NCI-H82 (cell line): ENCODE measurements at regions not wholly inside any gene's neighbourhood (a gene's known extent, or its start where the extent isn't known, plus 50 kb on each side); places are given as distances from the start of the nearest gene placed in this dataset.

Experiments
- DNase-seq: peaks from one replicate; lab custom pipeline; 2025; lab: John Stamatoyannopoulos, UW

DNA sequence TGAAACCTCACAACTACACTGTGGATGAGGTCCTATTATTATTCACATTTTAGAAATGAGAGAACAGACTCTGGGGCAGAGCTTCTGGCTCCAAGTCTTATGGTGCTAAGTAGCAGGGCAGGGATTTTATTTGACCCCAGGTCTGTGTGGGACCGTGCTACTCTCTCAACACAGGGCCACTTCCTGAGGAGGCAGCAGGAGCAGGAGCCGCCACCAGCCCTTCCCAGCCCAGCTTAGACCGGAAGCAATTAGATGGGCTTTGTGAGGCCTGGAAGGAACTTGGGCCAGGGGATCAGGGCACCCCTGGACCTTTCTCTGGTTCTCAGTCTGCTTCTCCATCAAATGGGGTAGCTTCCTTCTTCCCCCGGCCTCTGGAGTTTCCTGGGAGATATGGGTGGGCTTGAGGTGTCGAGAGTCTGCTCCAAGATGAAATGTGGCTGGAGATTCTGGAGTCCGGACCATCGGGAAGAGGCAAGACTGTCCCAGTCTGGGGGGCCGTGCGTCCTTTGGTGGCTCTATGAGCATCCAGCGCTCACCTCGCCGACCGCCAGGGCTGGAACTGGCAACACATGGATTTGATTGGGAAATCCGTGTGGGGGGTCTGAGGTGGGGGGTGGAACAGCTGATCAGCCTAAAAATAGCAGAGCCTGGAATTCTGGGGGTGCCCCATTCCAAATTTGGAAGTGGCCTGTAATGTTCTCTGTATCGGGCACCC, 136.8 kb downstream of the FOXD2 start:
- DNase-seq, result no peak

DNA sequence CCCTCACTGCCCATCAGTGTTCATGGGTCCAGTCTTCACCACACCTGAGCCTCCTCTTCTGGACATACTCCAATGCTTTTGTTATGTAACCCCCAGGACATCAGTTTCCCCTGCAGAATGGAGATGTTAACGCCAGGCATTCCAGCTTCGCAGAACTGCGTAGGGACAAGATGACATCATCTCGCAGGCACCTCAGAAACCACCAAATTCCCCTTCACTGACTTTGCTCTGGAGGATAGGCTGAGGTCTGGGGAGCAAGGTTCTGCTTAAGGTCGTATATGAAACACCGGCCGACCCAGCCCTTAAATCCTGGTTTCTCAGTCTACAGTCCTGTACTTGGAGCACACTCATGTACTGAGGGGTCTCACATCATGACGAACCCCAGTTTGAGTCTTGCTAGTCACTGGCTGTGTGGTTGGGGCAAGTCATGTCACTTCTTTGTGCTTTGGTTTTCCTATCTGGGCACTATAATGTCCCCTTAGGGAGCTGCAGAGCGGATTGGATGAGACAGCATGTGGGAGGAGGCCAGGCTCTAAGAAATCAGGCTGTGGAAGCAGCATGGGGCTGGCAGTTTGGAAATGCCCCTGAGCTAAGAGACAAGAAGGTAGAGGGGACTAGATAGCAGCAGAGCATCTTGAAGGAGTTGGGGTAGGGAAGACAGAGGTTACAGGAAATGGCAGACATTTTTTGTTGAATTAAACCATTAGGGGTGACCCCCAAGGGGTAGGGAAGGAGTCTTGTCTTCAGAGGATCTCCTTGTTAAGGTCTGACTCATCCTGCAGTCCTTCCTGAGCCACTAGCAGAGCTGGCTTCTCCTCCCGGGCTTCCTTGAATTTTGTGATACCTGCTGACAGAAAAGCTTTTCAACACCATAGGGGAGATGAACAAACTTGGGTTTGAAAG, 138.3 kb downstream of the FOXD2 start:
- DNase-seq, result no peak

DNA sequence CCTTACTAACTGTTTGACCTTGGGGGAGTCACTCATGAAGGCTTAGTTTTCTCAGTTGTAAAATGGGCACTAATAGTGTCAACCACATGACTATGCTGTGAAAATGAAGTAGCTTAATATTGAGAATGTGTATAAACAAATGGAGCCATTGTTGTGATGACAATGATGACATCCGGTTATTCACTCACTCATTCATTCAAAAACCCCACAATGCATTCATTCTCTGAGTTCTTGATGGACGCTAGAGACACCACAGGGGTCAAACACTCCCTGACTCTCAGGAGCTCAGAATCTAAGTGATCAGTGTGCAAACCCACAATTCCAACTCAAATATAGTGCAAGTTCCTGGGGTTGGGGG, 138.9 kb downstream of the FOXD2 start:
- no peak for DNase-seq

DNA sequence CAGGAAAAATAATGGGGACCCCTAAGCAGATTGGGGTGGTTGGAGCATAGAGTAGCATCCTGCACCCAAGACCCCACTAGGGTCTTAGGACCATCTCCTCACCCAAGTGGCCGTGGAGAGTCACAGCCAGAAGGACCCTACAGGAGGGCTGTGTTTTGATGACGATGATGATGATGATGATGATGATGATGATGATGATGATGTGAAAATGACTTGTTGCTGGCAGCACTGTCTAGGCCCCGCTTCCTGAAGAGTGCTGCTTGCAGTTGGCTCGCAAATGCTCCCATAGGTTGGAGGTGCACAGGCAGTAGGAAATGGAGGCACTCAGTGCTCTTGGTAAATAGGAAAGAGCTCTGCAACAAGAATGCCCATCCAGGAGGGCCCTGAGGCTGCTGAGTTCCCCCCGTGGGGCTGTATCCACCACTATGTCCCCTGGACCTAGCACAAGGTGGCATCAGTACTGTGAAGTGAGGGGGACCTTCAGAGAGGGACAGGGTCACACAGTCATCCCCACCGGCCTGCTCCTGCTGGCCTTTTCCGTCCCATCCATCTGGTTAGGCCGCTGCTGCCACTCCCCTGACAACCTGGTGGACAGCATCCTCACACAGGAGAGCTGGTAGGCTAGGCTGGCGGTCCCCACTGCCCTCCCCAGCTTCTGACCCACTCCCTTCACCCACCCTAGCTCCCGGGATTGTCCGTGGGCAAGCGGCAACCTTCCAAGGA, 139.6 kb downstream of the FOXD2 start:
- DNase-seq, result no peak

DNA sequence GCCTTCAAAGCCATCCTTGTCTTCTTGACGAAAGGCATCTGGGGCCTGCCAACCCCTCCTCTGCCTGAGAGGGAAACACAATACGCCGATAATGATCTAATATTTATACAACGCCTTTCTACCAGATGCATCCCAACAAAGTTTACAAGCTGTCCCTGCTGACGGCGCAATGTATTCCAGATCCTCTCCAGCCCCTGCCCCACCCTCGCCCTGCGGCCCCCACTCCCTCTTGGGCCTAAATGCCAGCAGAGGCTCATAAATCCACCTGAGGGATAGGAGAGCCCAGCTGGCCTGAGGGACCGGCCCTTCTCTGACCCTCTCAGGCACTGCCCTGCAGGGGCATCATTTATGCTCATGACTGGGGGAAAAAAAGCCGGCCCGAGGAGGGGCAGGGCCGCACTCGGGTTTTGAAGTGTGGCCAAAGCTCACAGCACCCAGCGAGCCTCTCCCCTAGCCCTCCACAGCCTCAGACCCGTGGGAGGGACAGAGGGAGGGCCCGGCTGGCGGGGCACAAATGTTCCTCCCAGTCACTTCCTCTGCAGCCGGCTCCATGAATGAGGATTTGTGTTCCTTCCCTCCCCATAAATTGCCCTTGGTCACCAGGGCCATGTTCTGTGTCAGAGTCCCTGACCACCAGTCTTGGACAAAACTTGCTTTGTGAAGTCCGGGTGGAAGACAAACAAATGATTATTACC, 140.3 kb downstream of the FOXD2 start:
- DNase-seq, result no peak

DNA sequence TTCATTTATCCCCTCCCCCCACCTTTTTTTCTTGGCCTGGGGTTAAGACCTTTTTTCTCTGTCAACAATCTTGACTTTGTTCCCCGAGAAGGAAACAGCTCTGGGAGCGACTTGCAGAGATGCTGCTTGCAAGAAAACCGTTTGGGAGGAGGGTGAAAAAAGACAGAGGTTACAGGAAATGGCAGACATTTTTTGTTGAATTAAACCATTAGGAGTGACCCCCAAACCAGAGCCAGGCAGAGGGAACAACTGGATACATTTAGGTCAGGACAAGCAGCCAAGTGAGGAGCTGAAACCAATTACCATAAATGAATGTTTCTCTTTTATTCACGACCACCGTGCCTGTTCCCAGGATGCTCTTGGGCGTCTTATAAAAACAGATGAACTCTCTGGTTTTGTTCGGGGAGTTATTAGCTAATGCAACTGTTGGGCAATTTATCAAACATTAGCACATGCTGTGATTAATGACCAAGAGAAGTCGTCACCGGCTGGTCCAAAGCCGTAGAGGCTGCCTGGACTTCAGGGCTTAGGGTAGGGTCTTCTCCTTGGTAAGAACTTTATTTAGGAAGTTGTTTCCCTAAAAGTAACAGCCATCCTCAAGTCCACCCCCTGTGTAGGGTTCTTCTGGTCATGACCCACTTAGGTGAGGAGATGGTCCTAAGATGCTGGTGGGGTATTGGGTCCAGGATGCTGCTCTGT, 141.0 kb downstream of the FOXD2 start:
- DNase-seq, result no peak

DNA sequence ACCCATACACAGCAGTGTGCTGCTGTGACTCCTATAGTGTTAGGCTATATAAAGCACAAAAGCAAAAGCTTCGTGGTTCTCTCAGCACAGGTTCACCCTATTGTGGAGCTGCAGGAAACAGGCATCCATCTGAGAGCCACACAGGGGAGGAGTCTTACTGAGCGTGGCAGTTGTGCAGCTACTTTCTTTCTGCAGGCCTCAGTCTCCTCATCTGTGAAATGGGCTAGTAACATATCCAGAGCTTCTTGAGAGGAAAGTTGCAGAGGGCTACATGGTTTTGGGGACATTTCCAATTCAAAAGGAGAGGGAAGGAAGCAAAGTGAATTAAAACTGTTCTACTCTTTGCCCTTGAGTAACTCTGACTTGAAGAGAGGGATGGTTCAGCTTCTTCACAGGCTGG, 142.0 kb downstream of the FOXD2 start:
- DNase-seq, result no peak

DNA sequence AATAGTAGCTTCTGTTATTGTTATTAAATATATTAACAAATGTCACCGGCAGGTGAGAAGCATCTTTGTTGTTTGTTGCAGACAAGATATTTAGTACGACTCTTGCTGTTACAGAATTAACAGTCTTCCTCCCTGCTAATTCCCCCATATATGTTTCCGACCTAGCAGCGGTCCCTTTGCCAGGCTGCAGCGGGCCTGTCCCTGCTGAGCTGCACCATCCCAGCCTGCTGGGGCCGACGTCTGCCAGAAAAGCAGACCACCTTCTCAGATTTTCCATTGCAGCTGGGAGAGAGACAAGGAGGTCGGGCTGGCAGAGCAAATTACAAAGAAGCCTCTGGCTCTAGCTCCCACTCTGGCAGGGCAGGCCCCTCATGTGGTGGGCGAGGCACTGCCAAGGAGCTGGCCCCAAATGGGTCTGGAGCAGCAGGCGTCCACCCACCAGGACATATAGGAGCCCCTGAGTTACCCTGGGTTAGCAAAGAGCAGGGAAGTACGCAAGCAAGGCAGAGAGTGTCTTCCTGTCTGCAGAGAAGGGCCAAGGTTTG, 142.7 kb downstream of the FOXD2 start:
- no peak for DNase-seq

DNA sequence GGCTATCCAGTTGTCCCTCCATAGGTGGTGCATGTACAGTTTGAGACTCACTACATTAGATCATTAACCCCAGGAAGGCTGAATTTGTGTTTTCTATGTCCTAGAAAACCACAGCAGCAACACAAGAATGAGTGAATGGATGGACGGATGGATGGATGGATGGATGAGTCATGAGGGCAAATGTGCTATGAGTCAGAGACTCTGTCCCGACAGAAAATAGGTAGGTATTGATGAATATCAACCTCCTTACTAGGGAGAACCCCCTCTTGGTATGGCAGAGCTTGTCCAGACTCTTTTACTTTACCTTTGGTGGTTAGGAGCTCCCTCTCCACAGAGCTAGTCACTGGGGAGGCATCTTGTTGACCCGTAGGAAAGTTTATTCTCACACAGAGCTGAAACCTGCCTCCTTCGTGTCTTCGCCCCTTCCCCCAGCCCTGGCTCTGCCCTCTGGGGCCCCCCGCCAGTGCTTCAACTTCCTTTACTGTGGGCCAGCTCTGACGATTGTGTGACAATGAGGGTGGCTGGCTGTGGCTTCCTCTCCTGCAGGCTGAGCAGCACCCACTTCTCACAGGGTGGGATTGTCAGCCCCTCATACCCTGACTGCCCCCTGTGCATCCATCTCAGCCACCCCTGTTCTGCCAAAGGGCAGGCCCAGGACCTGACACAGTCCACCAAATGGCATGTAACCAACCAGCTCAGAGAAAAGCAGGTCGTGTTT, 145.2 kb downstream of the FOXD2 start:
- no peak for DNase-seq

DNA sequence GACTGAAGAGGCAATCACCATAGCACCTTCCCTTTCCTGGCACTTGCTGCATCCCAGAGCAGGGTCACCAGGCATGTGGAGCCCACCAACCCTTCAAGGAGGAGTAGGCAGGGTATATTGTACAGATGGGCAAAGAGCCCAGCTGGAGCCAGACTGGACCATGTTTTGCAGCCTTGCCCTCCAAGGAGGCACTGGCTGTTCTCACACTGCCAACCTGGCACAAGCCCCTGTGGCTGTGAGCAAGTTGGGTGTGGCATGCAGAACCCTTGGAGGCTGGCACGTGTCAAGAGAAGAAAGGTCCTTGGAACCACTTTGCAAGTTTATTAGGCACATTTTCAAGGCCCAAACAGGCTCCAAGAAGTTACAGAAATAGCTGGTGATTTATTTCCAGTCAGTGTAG, 146.4 kb downstream of the FOXD2 start:
- DNase-seq, result no peak

DNA sequence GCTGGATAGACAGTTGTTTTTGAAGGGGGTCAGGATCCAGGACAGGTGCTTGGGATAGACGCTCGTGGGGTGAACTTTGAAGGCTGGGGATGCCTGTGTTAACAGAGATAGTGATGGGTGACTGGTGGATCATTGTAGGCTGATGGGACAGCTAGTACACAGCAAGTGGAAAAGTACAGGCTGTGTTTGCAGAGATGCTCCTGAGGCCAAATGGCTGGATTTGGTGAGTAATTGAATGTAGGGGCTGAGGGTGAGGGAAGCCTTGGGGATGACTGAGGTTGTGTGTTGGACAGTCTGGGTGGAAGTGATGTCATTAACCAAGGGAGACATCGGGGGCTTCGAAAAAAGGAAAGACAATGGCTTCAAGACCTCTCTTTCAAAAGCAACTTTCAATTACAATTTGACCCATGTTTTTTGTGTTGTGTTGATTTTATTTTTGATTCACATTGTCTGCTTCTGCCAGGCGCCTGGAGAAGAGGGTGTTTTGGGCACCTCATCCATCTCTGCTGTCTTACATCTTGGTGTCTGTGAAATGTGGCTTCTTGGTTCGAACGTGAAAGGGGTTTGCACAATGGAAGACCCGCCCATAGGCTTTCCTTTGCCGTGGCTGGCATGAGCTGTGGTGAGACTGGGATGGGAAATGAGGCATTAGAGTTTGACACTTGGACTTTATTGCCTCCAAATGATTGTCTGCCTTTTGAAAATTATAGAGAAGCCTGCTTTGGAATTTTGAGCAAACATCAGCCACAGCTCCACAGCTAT, 147.5 kb downstream of the FOXD2 start:
- DNase-seq, result no peak

DNA sequence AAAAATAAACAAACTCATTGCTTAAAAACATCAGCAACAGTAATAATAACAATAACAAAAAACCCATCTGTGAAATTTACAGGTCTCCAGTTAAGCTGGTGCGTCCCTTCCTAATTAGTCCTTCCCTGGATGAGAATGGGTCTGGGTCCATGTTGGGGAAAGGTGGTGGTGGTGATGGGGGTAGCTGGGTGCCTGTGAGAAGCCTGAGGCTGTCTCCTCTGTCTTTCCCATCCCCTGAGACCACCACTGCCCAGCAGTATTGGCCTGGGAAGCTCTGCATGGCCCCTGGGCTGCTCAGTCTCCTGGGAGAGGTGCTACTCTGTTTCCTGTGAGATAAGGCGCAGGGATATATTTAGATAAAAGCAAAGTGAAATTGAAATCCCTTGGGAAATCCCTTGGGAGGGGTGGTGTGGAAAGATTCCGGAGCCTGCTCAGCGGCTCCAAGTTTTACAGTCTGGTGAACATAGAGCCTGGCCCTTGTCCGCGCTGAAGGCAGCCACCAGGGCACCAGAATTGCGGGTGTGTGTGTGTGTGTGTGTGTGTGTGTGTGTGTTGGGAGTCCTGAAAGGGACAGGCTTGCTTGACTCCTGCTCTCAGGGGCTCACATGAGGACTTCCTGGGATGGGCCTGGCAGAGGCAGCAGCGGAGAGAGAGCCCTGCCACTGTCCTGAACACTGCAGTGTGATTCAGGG, 150.2 kb downstream of the FOXD2 start:
- peak; percentile 11 for DNase-seq

DNA sequence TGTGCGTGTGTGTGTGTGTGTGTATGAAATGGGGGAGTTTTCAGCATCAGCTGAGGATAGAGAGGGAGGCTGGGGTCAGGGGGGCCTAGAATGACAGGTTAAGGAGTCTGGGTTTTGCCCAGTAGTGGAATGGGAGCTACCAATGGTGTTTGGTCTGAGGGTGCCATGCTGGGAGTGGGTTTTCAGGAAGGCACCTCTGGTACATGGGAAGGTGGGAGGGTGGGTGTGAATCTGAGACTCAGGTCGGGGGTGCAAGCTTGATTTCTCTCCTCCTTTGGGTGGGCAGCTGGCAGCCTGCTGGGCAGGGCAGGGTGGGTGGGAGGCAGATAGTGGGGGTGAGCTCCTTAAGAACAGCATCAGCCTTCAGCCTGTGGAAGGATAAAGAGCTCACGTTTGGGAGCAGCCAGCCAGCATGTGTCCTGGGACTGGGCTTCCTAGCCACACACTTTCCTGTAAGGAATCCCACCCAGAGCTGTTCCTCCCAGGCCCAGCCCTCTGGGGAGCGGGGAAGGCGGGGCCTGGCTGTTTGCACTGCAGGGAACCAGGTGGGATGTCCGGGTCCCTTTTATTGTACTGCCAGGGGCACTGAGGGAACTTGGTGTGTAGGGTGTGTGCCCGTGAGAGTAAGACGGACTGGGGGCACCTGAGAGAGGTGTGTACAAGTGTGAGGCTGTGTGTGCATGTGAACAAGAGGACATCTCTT, 152.8 kb downstream of the FOXD2 start:
- no peak for DNase-seq

DNA sequence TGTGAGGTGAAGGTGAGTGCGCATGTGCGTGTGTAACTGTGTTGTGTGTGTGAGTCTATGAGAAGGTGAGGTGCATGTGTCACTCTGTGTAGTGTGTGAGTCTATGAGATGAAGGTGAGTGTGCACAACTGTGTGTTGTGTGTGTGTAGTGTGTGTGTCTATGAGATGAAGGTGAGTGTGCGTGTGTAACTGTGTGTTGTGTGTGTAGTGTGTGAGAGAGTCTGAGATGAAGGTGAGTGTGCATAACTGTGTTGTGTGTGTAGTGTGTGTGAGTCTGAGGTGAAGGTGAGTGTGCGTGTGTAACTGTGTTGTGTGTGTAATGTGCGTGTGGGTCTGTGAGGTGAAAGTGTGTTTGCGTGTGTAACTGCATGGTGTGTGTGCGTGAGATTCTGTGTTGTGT, 154.0 kb downstream of the FOXD2 start:
- DNase-seq, result no peak

DNA sequence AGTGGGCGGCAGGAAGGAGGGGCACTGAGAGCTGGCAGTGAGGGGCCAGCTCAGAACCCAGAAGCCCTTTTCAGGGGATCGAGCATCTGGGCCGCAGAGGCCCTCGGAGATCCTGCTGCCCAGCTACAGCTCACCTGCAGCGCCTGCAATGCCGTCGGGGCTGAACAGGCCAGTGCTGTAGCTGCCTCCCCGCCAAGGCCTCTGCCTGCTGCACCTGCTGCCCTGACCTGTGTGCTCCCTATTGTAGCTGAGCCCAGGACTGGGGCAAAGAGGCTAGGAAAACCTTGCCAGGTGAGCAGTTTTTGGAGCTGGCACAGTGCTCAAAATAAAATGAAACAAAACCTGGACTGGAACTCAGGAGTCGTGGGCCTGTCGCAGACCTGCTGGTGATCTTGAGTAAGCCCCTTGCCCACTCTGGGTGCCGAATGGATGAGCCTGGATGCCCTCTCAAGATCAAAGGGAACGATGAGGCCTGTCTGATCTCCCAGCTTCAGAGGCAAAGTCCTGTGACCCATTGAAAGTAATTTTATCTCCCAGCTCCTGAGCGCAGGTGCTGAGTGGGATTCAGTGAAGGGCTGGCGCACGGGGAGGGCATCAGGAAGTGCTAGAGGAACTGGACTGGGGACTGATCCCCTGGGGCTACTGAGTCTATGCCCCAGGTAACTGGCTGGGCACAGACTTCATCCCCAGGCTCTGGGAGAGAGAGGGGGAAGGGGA, 154.6 kb downstream of the FOXD2 start:
- no peak for DNase-seq

DNA sequence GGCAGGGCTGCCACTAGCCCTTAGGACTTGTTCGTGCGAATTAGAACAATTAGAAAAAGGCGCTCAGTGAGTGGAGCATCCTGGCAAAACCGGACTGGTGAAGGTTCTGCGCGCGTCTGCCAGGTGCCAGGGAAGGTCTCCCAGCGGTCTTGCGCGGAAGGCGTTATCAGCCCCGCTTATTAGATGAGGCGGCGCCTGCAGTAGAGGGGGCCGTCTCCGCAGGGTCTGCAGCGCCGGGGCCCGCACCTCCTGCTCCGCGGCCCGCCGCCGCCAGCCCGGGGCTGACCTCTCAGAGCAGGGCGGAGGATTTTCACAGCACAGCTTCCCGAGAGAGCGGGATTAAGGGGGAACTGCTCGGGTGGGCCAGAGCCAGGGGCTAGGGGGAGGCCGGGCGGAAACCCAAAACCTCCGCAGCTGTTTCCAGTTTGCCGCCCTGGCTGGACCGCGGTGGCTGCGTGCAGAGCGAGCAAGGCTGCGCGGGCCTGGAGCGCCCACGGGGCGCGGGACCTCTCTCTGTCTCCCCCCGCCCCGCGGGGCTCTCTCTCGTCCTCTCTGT, 155.2 kb downstream of the FOXD2 start:
- peak; percentile 42 for DNase-seq

DNA sequence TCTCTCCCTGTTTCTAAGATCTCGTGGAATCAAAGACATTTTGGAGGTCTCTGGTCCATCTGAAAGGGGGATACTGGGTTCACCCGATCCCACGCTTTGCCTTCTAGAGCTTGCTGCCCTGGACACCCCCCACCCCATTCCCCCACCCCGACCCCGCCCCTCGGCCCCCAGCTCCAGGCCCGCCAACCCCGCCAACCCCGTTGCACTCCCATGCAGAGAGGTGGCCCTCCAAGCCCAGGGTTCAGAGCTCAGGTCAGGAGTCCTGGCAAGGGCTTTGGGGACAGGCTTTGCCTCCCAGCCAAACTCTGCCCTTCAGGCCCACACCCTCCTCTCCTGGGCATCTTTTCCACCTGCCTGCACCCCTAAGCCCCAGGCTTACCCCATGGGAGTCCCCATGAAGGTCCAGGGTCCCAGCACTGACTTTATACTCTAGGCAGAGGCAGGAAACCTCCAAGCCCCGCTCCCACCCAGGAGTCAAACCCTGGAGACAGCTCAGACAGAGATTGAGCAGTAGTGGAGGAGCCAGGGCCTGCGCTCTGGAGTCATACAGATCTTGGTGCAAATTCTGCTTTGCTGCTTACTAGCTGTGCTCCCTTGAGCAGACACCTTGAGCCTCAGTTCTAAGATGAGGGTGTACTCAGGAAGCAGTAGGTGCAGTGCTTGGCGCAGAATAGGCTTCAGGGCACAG, 155.9 kb downstream of the FOXD2 start:
- no peak for DNase-seq
